Testis (tissue), 2 donors: ENCODE measurements at regions not wholly inside any gene's neighbourhood (a gene's known extent, or its start where the extent isn't known, plus 50 kb on each side); places are given as distances from the start of the nearest gene placed in this dataset.

Source experiments
- DNase-seq: peaks from one replicate; pipeline ENCODE4 v3.0.0-alpha.2; 2019
- H3K27ac ChIP-seq, 2 donors: fragments of 200-600 bp; sonication (generic); one replicate each; pipeline ENCODE4 v1.5.1; 2019
- H3K27me3 ChIP-seq: fragments of 200-600 bp; sonication (generic); one replicate; pipeline ENCODE4 v1.5.1; 2019
- H3K36me3 ChIP-seq: fragments of 200-600 bp; sonication (generic); one replicate; pipeline ENCODE4 v1.5.1; 2017; ENCODE audit warnings: low read depth; ENCODE audit errors: missing control alignments
- H3K4me1 ChIP-seq: fragments of 200-600 bp; sonication (generic); one replicate; pipeline ENCODE4 v1.5.1; 2019
- H3K4me3 ChIP-seq, 2 donors: fragments of 200-600 bp; sonication (generic); one replicate each; pipeline ENCODE4 v1.5.1; 2017 to 2019
- H3K9me3 ChIP-seq: fragments of 200-600 bp; sonication (generic); one replicate; pipeline ENCODE4 v1.5.1; 2017
- POLR2A ChIP-seq: fragments of 450-650 bp; IDR thresholded peaks from one replicate; pipeline ENCODE4 v1.6.1; 2017; ENCODE audit warnings: antibody characterized with exemption, mild to moderate bottlenecking, moderate library complexity
- WGBS, 2 donors: methylation state at CpG; one replicate each; pipeline ENCODE4 v1.1.5; 2018; 5-methylcytosine and 5-hydroxymethylcytosine counted together
- intact Hi-C: fragments of 100-400 bp; cut with DNase I; formaldehyde crosslinking; loops from one replicate; pipeline ENCODE4 v1.15.1; 2023; ENCODE audit warnings: low total_unique reads
- microRNA counts, 2 donors: library from miRNA; unstranded; fragments of <30 nt; microRNA quantifications; one replicate each; lab custom pipeline; 2016
- microRNA-seq, 2 donors: library from miRNA; unstranded; fragments of <30 nt; microRNA quantifications; one replicate each; pipeline ENCODE4, GENCODE V29; 2016; ENCODE audit warnings: borderline number of aligned reads in 2 of 2, borderline replicate concordance in 1 of 2
- small RNA-seq, 2 donors: library from RNA; depleted of rRNA; stranded (forward); fragments of <200 nt; gene quantifications; one replicate each; pipeline ENCODE3, GENCODE V24; 2016
- TF ChIP-seq, protein P1 (sequence below), 3 experiments: fragments of 450-650 bp in 2 of 3; fragments of 200-600 bp in 1 of 3; sonication (generic) in 1 of 3; IDR thresholded peaks; one replicate each; pipeline ENCODE4 v1.5.1; 2016 to 2019; ENCODE audit warnings: antibody characterized with exemption in 3 of 3, mild to moderate bottlenecking in 2 of 3, moderate library complexity in 1 of 3

- H3K27me3 ChIP-seq, result no peaks in the 10 kb centered on the region
- no peak for DNase-seq
- no peaks in the 10 kb centered on the region for H3K36me3 ChIP-seq
- no peaks in the 10 kb centered on the region for H3K4me1 ChIP-seq
- TF ChIP-seq, protein P1, sequence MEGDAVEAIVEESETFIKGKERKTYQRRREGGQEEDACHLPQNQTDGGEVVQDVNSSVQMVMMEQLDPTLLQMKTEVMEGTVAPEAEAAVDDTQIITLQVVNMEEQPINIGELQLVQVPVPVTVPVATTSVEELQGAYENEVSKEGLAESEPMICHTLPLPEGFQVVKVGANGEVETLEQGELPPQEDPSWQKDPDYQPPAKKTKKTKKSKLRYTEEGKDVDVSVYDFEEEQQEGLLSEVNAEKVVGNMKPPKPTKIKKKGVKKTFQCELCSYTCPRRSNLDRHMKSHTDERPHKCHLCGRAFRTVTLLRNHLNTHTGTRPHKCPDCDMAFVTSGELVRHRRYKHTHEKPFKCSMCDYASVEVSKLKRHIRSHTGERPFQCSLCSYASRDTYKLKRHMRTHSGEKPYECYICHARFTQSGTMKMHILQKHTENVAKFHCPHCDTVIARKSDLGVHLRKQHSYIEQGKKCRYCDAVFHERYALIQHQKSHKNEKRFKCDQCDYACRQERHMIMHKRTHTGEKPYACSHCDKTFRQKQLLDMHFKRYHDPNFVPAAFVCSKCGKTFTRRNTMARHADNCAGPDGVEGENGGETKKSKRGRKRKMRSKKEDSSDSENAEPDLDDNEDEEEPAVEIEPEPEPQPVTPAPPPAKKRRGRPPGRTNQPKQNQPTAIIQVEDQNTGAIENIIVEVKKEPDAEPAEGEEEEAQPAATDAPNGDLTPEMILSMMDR (IDR thresholded peaks at IDR 0.05), result no peak
- TF ChIP-seq POLR2A, result no peak
- H3K27ac ChIP-seq, result no peak overlapping the region
- intact Hi-C loops, result no loop called here
- whole genome bisulfite sequencing, 2 donors, result 56 to 62% methylated on average over 10 of the region's 10 CpGs
- H3K4me3 ChIP-seq, result no peak overlapping the region
- H3K9me3 ChIP-seq, result no peaks in the 10 kb centered on the region
Observed at GRCh38 chr15:62989366-62990055, 53.0 kb upstream of the TPM1 start.

DNA sequence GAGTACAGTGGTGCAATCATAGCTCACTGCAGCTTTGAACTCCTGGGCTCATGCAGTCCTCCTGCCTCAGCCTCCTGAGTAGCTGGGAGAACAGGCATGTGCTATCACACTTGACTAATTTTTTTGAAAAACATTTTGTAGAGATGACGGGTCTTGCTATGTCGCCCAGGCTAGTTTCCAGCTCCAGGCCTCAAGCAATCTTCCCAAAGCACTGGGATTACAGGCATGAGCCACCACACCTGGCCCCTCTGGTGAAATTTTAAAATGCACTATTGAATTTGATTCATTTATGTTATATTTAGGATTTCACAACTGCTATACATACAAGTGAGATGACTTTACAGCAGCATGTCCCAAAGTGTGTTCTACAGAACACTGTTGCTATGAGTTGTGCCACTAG, 50.8 kb upstream of the TPM1 start:
- H3K4me3 ChIP-seq, result no peak overlapping the region
- no peaks in the 10 kb centered on the region for H3K4me1 ChIP-seq
- TF ChIP-seq, protein P1 (IDR thresholded peaks at IDR 0.05), result no peak
- no peak for TF ChIP-seq POLR2A
- no peaks in the 10 kb centered on the region for H3K27me3 ChIP-seq
- no peaks in the 10 kb centered on the region for H3K9me3 ChIP-seq
- intact Hi-C loops, result no loop called here
- H3K36me3 ChIP-seq, result no peaks in the 10 kb centered on the region
- no peak for DNase-seq
- WGBS, 2 donors, result 47 to 50% methylated on average over 2 of the region's 2 CpGs
- no peak overlapping the region for H3K27ac ChIP-seq

GRCh38 chr15:62992302-62992701, 50.2 kb upstream of the TPM1 start:
- intact Hi-C loops, result no loop called here
- WGBS, 2 donors, result 67 to 78% methylated on average over 3 of the region's 3 CpGs
- Histone ChIP-seq H3K27ac (no peak overlapping the region), H3K4me3 (no peak overlapping the region), H3K27me3 (no peaks in the 10 kb centered on the region), H3K9me3 (no peaks in the 10 kb centered on the region), H3K36me3 (no peaks in the 10 kb centered on the region), H3K4me1 (no peaks in the 10 kb centered on the region)
- TF ChIP-seq, protein P1 (IDR thresholded peaks at IDR 0.05), result no peak
- no peak for TF ChIP-seq POLR2A
- no peak for DNase-seq

MicroRNA genes in the stretch of these regions (microRNA counts, 767-probe panel; counts per million panel counts)
- microRNA hsa-miR-190a (lab: Ali Mortazavi, UCI), result 0 to 152 counts per million in 2 donors

Small RNAs in the stretch of these regions (microRNA-seq; reads per million reads assigned to microRNA genes)
- 27.1 to 39.4 reads per million in 2 donors for gene MIR190A
- gene MIR6085, result 0 reads per million in 2 donors
- gene MIR8067, result 0 reads per million in 2 donors

Small RNAs in the stretch of these regions (small RNA-seq; reads per million reads assigned to genes)
- gene MIR190A (0.09 to 0.55 reads per million in 2 donors), gene MIR6085 (0 reads per million in 2 donors), gene MIR8067 (0 reads per million in 2 donors), gene RF00017 (0 reads per million in 2 donors)
